Kidney (tissue), 13 donors: ENCODE measurements at regions not wholly inside any gene's neighbourhood (a gene's known extent, or its start where the extent isn't known, plus 50 kb on each side); places are given as distances from the start of the nearest gene placed in this dataset.
A peak's percentile ranks its signal among the peaks of the same experiment; 100 is the strongest.

ENCODE experiments used
- DNase-seq, 5 donors: peaks; one replicate each; pipeline ENCODE4 v3.0.0-alpha.2; 2013 to 2020
- FAIRE-seq: peaks from 2 replicates; lab custom pipeline; 2012; peaks lifted over from hg19 to GRCh38; lab: Jason Lieb, UNC
- H3K27ac ChIP-seq, 2 donors: one replicate each; pipeline ENCODE4 v1.7.0; 2013; ENCODE audit warnings: low read depth in 2 of 2, low read length in 2 of 2, inconsistent platforms in 1 of 2
- H3K27me3 ChIP-seq: one replicate; pipeline ENCODE4 v1.7.1; 2013; ENCODE audit warnings: low read length, inconsistent platforms; ENCODE audit not compliant: control insufficient read depth, insufficient read depth
- H3K36me3 ChIP-seq, 3 donors: one replicate each; pipeline versions ENCODE4 v1.7.0 to v1.7.1; 2013; ENCODE audit warnings: low read length in 3 of 3, control low read depth in 1 of 3, inconsistent platforms in 1 of 3; ENCODE audit not compliant: insufficient read depth in 3 of 3, control insufficient read depth in 2 of 3
- H3K4me1 ChIP-seq, 3 donors: one replicate each; pipeline versions ENCODE4 v1.7.0 to v1.7.1; 2013; ENCODE audit warnings: low read length in 3 of 3, inconsistent platforms in 1 of 3, low read depth in 1 of 3; ENCODE audit not compliant: control insufficient read depth in 2 of 3, insufficient read depth in 2 of 3
- H3K4me3 ChIP-seq, 3 donors: one replicate each; pipeline versions ENCODE4 v1.7.0 to v1.8.1; 2013; ENCODE audit warnings: low read length in 3 of 3, control low read depth in 1 of 3, inconsistent platforms in 1 of 3
- H3K9ac ChIP-seq, 3 donors: one replicate each; pipeline versions ENCODE4 v1.7.0 to v1.7.1; 2013; ENCODE audit warnings: low read length in 3 of 3, control low read depth in 1 of 3, inconsistent platforms in 1 of 3
- H3K9me3 ChIP-seq, 3 donors: one replicate each; pipeline versions ENCODE4 v1.7.0 to v1.7.1; 2013; ENCODE audit warnings: low read length in 3 of 3, control low read depth in 1 of 3, inconsistent platforms in 1 of 3; ENCODE audit not compliant: control insufficient read depth in 2 of 3, insufficient read depth in 1 of 3
- intact Hi-C: fragments of 100-400 bp; cut with DNase I; formaldehyde crosslinking; loops from one replicate; pipeline ENCODE4 v1.11.1; 2022
- TF ChIP-seq, protein P1 (sequence below): IDR thresholded peaks from 3 replicates; pipeline ENCODE4 v1.5.1; 2012; ENCODE audit warnings: mild to moderate bottlenecking, moderate library complexity, borderline replicate concordance; ENCODE audit not compliant: insufficient read depth; ENCODE audit errors: extremely low read depth
- donor health status: control.
- donor health status: control.
- donor health status: control.
- donor health status: control.
- donor health status: control.
- donor health status: DM: yes; HTN: yes; CAD: no.
- donor health status: Normal renal cell carcinoma (clear cell type).

DNA sequence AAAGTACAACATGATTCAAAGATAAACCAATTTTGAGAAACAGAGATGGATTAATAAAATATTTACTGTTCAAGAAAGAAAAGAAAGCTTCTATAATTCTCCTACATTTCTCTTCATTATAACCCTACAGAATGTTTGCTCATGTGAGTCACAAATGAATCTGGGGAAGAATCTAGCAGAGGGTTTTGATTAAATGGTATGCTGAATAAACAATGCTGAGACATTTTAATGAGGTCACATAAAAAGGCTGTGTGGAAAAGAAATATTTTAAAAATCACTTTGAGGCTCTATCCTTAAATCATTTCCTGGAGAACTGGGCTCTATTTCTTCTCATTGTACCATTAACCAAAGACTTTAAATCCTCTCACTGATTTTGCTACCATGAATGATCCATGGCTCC lies 727.7 kb downstream of the NTRK3 start:
- no peaks in the 10 kb centered on the region for H3K9me3 ChIP-seq
- H3K4me1 ChIP-seq, result no peaks in the 10 kb centered on the region
- no peaks in the 10 kb centered on the region for H3K27me3 ChIP-seq
- FAIRE-seq, result no peak
- intact Hi-C loops, result no loop called here
- TF ChIP-seq, protein P1, sequence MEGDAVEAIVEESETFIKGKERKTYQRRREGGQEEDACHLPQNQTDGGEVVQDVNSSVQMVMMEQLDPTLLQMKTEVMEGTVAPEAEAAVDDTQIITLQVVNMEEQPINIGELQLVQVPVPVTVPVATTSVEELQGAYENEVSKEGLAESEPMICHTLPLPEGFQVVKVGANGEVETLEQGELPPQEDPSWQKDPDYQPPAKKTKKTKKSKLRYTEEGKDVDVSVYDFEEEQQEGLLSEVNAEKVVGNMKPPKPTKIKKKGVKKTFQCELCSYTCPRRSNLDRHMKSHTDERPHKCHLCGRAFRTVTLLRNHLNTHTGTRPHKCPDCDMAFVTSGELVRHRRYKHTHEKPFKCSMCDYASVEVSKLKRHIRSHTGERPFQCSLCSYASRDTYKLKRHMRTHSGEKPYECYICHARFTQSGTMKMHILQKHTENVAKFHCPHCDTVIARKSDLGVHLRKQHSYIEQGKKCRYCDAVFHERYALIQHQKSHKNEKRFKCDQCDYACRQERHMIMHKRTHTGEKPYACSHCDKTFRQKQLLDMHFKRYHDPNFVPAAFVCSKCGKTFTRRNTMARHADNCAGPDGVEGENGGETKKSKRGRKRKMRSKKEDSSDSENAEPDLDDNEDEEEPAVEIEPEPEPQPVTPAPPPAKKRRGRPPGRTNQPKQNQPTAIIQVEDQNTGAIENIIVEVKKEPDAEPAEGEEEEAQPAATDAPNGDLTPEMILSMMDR, result no peak
- H3K9ac ChIP-seq, result no peak overlapping the region
- H3K36me3 ChIP-seq, result no peaks in the 10 kb centered on the region
- no peak overlapping the region for H3K27ac ChIP-seq
- H3K4me3 ChIP-seq, result no peak overlapping the region
- DNase-seq, result peak in 2 of 5 donors; percentile 39 to 58

DNA sequence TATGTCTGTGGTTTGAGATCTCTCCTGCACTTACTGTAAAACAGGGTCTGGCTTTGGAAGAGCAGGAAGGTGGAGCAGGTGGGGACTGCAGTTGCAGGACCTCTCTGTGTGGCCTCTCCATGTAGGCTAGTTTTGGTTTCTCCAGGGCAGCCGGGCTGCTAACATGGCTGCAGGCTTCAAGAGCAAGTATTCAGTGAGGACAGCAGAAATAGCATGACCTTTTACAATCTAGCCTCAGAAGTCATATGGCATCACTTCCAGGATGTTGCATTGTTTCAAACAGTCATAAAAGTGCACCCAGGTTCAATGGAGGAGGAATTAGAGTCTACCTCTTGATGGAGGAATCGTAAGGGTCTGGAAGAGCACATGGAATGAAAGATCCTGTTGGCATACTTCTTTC lies 728.7 kb downstream of the NTRK3 start:
- FAIRE-seq, result no peak
- H3K36me3 ChIP-seq, result no peaks in the 10 kb centered on the region
- no peaks in the 10 kb centered on the region for H3K9me3 ChIP-seq
- no peak overlapping the region for H3K27ac ChIP-seq
- no peak overlapping the region for H3K4me3 ChIP-seq
- no peak for DNase-seq
- no peaks in the 10 kb centered on the region for H3K27me3 ChIP-seq
- H3K4me1 ChIP-seq, result no peaks in the 10 kb centered on the region
- intact Hi-C loops, result no loop called here
- TF ChIP-seq, protein P1, result no peak
- H3K9ac ChIP-seq, result no peak overlapping the region

DNA sequence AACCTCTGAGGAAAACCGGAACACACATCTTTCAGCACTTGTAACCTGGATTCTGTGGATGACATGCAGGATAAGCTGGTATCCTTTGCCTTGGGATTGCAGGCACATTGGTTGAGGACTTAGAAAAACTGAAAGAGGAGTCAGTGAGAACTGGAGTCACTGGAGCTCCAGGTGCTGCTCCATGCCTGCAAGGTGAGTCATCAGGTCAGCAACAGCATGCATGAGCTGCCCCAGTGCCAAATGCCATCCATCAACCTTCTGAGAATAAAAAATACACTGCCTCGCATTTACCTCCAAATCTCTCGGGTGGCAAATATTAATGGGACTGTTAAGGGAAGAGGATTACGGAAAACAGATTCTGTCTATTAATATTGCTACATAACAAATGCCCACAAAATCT lies 729.1 kb downstream of the NTRK3 start:
- Histone ChIP-seq H3K4me3 (no peak overlapping the region), H3K36me3 (no peaks in the 10 kb centered on the region), H3K27me3 (no peaks in the 10 kb centered on the region), H3K9ac (no peak overlapping the region), H3K9me3 (no peaks in the 10 kb centered on the region), H3K4me1 (no peaks in the 10 kb centered on the region), H3K27ac (no peak overlapping the region)
- DNase-seq, result peak in 1 of 5 donors; percentile 10
- FAIRE-seq, result no peak
- intact Hi-C loops, result no loop called here
- TF ChIP-seq, protein P1, result no peak

DNA sequence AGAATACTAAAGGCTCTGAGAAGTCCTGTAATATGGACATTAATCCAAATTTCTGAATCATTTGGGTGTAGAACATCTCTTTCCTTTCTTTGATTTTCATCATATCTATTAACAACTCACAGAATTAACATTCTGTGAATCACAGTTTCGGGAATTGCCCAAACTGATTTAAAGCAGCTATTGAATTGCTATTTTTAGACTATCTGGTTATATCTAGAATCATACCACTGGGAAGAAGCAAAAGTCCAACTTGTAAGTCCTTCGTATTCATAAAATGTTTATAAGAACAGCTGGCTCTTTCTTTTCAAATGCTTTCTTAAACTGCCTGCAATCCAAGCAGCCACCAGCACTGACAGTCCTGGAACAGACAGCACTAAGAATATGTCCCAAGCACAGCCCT lies 733.0 kb downstream of the NTRK3 start:
- DNase-seq, result no peak
- H3K4me1 ChIP-seq, result no peaks in the 10 kb centered on the region
- TF ChIP-seq, protein P1, result no peak
- no peak overlapping the region for H3K9ac ChIP-seq
- no peak overlapping the region for H3K4me3 ChIP-seq
- H3K27me3 ChIP-seq, result no peaks in the 10 kb centered on the region
- H3K27ac ChIP-seq, result no peak overlapping the region
- no peak for FAIRE-seq
- intact Hi-C loops, result no loop called here
- H3K9me3 ChIP-seq, result no peaks in the 10 kb centered on the region
- no peaks in the 10 kb centered on the region for H3K36me3 ChIP-seq
